SK-N-SH (cell line): ENCODE measurements at regions not wholly inside any gene's neighbourhood (a gene's known extent, or its start where the extent isn't known, plus 50 kb on each side); places are given as distances from the start of the nearest gene placed in this dataset.

Source experiments
- CTCF ChIA-PET: fragments of 300-600, 350-600 bp; formaldehyde crosslinking; extraction: SDS; loops from one replicate; lab custom pipeline; 2021; lab: Yijun Ruan, JAX
- POLR2A ChIA-PET: fragments of 350-600 bp; sonication (Branson Sonifier 250); formaldehyde crosslinking; extraction: SDS; loops from one replicate; lab custom pipeline; 2020; ENCODE audit warnings: antibody characterized with exemption, inconsistent platforms; lab: Yijun Ruan, JAX
- DNase-seq: peaks from one replicate; pipeline ENCODE4 v3.0.0; 2012
- H2AFZ ChIP-seq: fragments of 200-600 bp; sonication (generic); 2 replicates; pipeline ENCODE4 v1.8.1; 2016; ENCODE audit warnings: antibody characterized with exemption, mild to moderate bottlenecking, low read depth
- H3F3A ChIP-seq: fragments of 200-600 bp; sonication (generic); replicated peaks from 2 replicates; pipeline ENCODE3; 2016; ENCODE audit warnings: antibody characterized with exemption, mild to moderate bottlenecking; ENCODE audit not compliant: insufficient read depth
- H3K27ac ChIP-seq, 2 experiments: fragments of 200-500 bp in 1 of 2; fragments of 200-600 bp in 1 of 2; sonication (Bioruptor generic) in 1 of 2; sonication (generic), shearing (Covaris generic) in 1 of 2; 2 replicates each; pipeline versions ENCODE4 v1.5.1 to v1.6.1; 2014 to 2016; ENCODE audit warnings: low read depth in 2 of 2, inconsistent platforms in 1 of 2, low read length in 1 of 2, mild to moderate bottlenecking in 1 of 2, mixed read lengths in 1 of 2
- H3K27me3 ChIP-seq: fragments of 200-600 bp; sonication (generic), shearing (Covaris generic); 2 replicates; pipeline ENCODE4 v1.6.1; 2016; ENCODE audit warnings: mixed run types; ENCODE audit not compliant: insufficient read depth
- H3K36me3 ChIP-seq, 2 experiments: fragments of 200-500 bp in 1 of 2; fragments of 200-600 bp in 1 of 2; sonication (Bioruptor generic) in 1 of 2; sonication (generic) in 1 of 2; replicated peaks in 1 of 2; 2 replicates each; pipeline versions ENCODE3 to v1.5.1; 2014 to 2016; ENCODE audit warnings: low read length in 1 of 2, mild to moderate bottlenecking in 1 of 2; ENCODE audit not compliant: insufficient read depth in 2 of 2, control insufficient read depth in 1 of 2
- H3K4me1 ChIP-seq, 2 experiments: fragments of 200-500 bp in 1 of 2; fragments of 200-600 bp in 1 of 2; sonication (Bioruptor generic) in 1 of 2; sonication (generic), shearing (Covaris generic) in 1 of 2; 2 replicates each; pipeline versions ENCODE4 v1.5.1 to v1.6.1; 2014 to 2016; ENCODE audit warnings: low read depth in 1 of 2, low read length in 1 of 2, mixed run types in 1 of 2; ENCODE audit not compliant: insufficient read depth in 2 of 2, control insufficient read depth in 1 of 2
- H3K4me2 ChIP-seq: fragments of 200-600 bp; sonication (generic), shearing (Covaris generic); 2 replicates; pipeline ENCODE4 v1.6.1; 2017; ENCODE audit warnings: mixed run types
- H3K4me3 ChIP-seq, 2 experiments: fragments of 200-500 bp in 1 of 2; fragments of 200-600 bp in 1 of 2; sonication (Bioruptor generic) in 1 of 2; sonication (generic), shearing (Covaris generic) in 1 of 2; 2 replicates each; pipeline versions ENCODE4 v1.5.1 to v1.8.1; 2014 to 2016; ENCODE audit warnings: low read depth in 2 of 2, inconsistent platforms in 1 of 2, low read length in 1 of 2, mild to moderate bottlenecking in 1 of 2, mixed read lengths in 1 of 2, moderate library complexity in 1 of 2
- H3K79me2 ChIP-seq: fragments of 200-600 bp; sonication (generic); 2 replicates; pipeline ENCODE4 v1.8.1; 2017; ENCODE audit warnings: mild to moderate bottlenecking; ENCODE audit not compliant: insufficient read depth
- H3K9ac ChIP-seq: fragments of 200-600 bp; sonication (generic); 2 replicates; pipeline ENCODE4 v1.6.1; 2017; ENCODE audit warnings: mixed run types
- H3K9me2 ChIP-seq: fragments of 200-600 bp; sonication (generic); 2 replicates; pipeline ENCODE4 v1.6.1; 2017; ENCODE audit warnings: mixed run types
- H3K9me3 ChIP-seq: fragments of 200-600 bp; sonication (generic); 2 replicates; pipeline ENCODE4 v1.6.1; 2017; ENCODE audit warnings: mixed run types, mild to moderate bottlenecking, moderate library complexity
- H4K20me1 ChIP-seq: fragments of 200-600 bp; sonication (generic); 2 replicates; pipeline ENCODE4 v1.6.1; 2017; ENCODE audit warnings: mild to moderate bottlenecking, mixed run types; ENCODE audit not compliant: insufficient read depth
- ELF1 ChIP-seq: IDR thresholded peaks from 2 replicates; pipeline ENCODE4 v1.4.0; 2012
- EP300 ChIP-seq, 2 experiments: IDR thresholded peaks; 2 replicates each; pipeline versions ENCODE4 v1.4.0 to v1.6.1; 2012; ENCODE audit warnings: borderline replicate concordance in 1 of 2, low read depth in 1 of 2, low read length in 1 of 2
- FOXJ3 ChIP-seq: sonication (generic); formaldehyde crosslinking; IDR thresholded peaks from 2 replicates; pipeline ENCODE4 v1.5.1; 2020; ENCODE audit warnings: mild to moderate bottlenecking, missing genetic modification reagents
- FOXM1 ChIP-seq: IDR thresholded peaks from 2 replicates; pipeline ENCODE4 v1.4.0; 2012; ENCODE audit warnings: low read depth, mild to moderate bottlenecking
- GABPA ChIP-seq: IDR thresholded peaks from 2 replicates; pipeline ENCODE4 v1.4.0; 2012; ENCODE audit warnings: low read depth, mild to moderate bottlenecking
- IRF3 ChIP-seq: fragments of 150-350 bp; IDR thresholded peaks from 2 replicates; pipeline ENCODE4 v1.6.1; 2016; ENCODE audit warnings: mild to moderate bottlenecking, low read depth, low read length
- JUND ChIP-seq: IDR thresholded peaks from 2 replicates; pipeline ENCODE4 v1.4.0; 2012
- MEF2A ChIP-seq: IDR thresholded peaks from 2 replicates; pipeline ENCODE4 v1.4.0; 2012; ENCODE audit warnings: low read depth, borderline replicate concordance
- NFIC ChIP-seq: IDR thresholded peaks from 2 replicates; pipeline ENCODE4 v1.4.0; 2012; ENCODE audit warnings: borderline replicate concordance
- RCOR1 ChIP-seq: fragments of 150-350 bp; IDR thresholded peaks from 2 replicates; pipeline ENCODE4 v1.6.1; 2017; ENCODE audit warnings: antibody characterized with exemption, low read length
- SIN3A ChIP-seq: IDR thresholded peaks from 2 replicates; pipeline ENCODE4 v1.6.1; 2012; ENCODE audit warnings: low read depth, mild to moderate bottlenecking, low read length, moderate library complexity, borderline replicate concordance
- TAF1 ChIP-seq: IDR thresholded peaks from 2 replicates; pipeline ENCODE4 v1.6.1; 2012; ENCODE audit warnings: low read depth, mild to moderate bottlenecking, low read length, moderate library complexity, borderline replicate concordance
- TCF12 ChIP-seq: IDR thresholded peaks from 2 replicates; pipeline ENCODE4 v1.4.0; 2012
- USF1 ChIP-seq: IDR thresholded peaks from 2 replicates; pipeline ENCODE4 v1.4.0; 2012; ENCODE audit warnings: low read depth, borderline replicate concordance
- WGBS: methylation state at CpG from one replicate; pipeline ENCODE4 v1.1.6; 2017; ENCODE audit warnings: low lambda C conversion rate; 5-methylcytosine and 5-hydroxymethylcytosine counted together
- TF ChIP-seq, protein P1 (sequence below): IDR thresholded peaks from 2 replicates; pipeline ENCODE4; 2012
- TF ChIP-seq, protein P2 (sequence below): IDR thresholded peaks from 2 replicates; pipeline ENCODE4 v1.6.1; 2012; ENCODE audit warnings: mild to moderate bottlenecking, low read depth, low read length, moderate library complexity

- DNase-seq = no peak
- Histone ChIP-seq H3K9me3 (no peaks in the 10 kb centered on the region), H3K9ac (no peak overlapping the region), H3K4me3 (no peak overlapping the region), H3K27me3 (no peaks in the 10 kb centered on the region; the same call in 1 of the 2 replicates), H3K36me3 (no peaks in the 10 kb centered on the region), H3K4me1 (no peaks in the 10 kb centered on the region; a peak in 1 of 4 replicates), H3K79me2 (no peaks in the 10 kb centered on the region), H3K27ac (no peak overlapping the region), H3F3A (no peaks in the 10 kb centered on the region), H3K4me2 (no peak overlapping the region), H2AFZ (no peak overlapping the region), H3K9me2 (no peaks in the 10 kb centered on the region), H4K20me1 (no peaks in the 10 kb centered on the region)
- ChIA-PET CTCF (interaction anchor here (1.0 to 3.5 kb wide), 3 partner anchors 23 to 125 kb away, joined by 3 to 34 read pairs (median 13); no protein-coding TSS in a partner anchor), POLR2A (no interaction called here)
- WGBS = 58% methylated on average over 4 of the region's 4 CpGs
- TF ChIP-seq RCOR1 (no peak), FOXJ3 (no peak), TCF12 (no peak), ELF1 (no peak)
- TF ChIP-seq, protein P1, sequence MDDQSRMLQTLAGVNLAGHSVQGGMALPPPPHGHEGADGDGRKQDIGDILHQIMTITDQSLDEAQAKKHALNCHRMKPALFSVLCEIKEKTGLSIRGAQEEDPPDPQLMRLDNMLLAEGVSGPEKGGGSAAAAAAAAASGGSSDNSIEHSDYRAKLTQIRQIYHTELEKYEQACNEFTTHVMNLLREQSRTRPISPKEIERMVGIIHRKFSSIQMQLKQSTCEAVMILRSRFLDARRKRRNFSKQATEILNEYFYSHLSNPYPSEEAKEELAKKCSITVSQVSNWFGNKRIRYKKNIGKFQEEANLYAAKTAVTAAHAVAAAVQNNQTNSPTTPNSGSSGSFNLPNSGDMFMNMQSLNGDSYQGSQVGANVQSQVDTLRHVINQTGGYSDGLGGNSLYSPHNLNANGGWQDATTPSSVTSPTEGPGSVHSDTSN = no peak
Observed at GRCh38 chr1:101311146-101311920, 74.5 kb downstream of the S1PR1 start.

DNA sequence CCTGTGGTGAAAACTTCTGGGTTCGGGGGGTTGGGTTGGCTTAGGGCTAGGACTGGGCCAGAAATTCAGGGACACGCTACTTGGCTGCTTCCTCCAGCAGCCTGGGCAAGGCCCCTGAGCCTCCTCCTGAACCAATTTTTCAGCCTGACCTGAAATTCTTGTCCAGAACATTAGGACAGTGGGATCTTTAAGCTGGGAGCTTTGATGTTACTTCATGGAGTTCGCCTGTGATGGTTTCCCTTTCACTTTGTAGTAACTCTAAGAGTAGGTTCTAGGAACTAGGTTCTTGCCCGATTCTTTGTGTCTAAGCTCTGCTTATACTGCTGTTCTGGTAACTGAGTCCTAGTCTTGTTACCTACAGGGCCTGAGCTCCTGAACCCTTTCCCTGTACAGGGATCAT, 75.3 kb downstream of the S1PR1 start:
- Histone ChIP-seq H3K4me3 (no peak overlapping the region), H3K4me1 (no peaks in the 10 kb centered on the region; a peak in 1 of 4 replicates), H3K9me3 (no peaks in the 10 kb centered on the region), H3F3A (no peaks in the 10 kb centered on the region), H2AFZ (no peak overlapping the region), H3K9ac (no peak overlapping the region), H4K20me1 (no peaks in the 10 kb centered on the region), H3K36me3 (no peaks in the 10 kb centered on the region), H3K4me2 (no peak overlapping the region), H3K9me2 (no peaks in the 10 kb centered on the region), H3K79me2 (no peaks in the 10 kb centered on the region), H3K27ac (no peak overlapping the region), H3K27me3 (no peaks in the 10 kb centered on the region; the same call in 1 of the 2 replicates)
- TF ChIP-seq, protein P2, sequence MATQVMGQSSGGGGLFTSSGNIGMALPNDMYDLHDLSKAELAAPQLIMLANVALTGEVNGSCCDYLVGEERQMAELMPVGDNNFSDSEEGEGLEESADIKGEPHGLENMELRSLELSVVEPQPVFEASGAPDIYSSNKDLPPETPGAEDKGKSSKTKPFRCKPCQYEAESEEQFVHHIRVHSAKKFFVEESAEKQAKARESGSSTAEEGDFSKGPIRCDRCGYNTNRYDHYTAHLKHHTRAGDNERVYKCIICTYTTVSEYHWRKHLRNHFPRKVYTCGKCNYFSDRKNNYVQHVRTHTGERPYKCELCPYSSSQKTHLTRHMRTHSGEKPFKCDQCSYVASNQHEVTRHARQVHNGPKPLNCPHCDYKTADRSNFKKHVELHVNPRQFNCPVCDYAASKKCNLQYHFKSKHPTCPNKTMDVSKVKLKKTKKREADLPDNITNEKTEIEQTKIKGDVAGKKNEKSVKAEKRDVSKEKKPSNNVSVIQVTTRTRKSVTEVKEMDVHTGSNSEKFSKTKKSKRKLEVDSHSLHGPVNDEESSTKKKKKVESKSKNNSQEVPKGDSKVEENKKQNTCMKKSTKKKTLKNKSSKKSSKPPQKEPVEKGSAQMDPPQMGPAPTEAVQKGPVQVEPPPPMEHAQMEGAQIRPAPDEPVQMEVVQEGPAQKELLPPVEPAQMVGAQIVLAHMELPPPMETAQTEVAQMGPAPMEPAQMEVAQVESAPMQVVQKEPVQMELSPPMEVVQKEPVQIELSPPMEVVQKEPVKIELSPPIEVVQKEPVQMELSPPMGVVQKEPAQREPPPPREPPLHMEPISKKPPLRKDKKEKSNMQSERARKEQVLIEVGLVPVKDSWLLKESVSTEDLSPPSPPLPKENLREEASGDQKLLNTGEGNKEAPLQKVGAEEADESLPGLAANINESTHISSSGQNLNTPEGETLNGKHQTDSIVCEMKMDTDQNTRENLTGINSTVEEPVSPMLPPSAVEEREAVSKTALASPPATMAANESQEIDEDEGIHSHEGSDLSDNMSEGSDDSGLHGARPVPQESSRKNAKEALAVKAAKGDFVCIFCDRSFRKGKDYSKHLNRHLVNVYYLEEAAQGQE = no peak
- TF ChIP-seq EP300 (IDR thresholded peaks at IDR 0.05; ENCODE audit: borderline replicate concordance in 1 of 2, low read depth in 1 of 2, low read length in 1 of 2) (no peak), FOXM1 (no peak), MEF2A (no peak), TAF1 (no peak), NFIC (no peak), SIN3A (no peak), IRF3 (no peak), JUND (no peak), ELF1 (no peak), USF1 (no peak), GABPA (no peak)
- WGBS = 64% methylated on average over 4 of the region's 4 CpGs
- CTCF ChIA-PET = interaction anchor here (1.4 to 3.5 kb wide), 2 partner anchors 24 to 45 kb away, joined by 6 to 13 read pairs; no protein-coding TSS in a partner anchor
- no peak for DNase-seq
- POLR2A ChIA-PET = no interaction called here
